NOMO-1 (cell line): ENCODE measurements at regions not wholly inside any gene's neighbourhood (a gene's known extent, or its start where the extent isn't known, plus 50 kb on each side); places are given as distances from the start of the nearest gene placed in this dataset.
"Not testable (repeated sequence)": the region's sequence is repeated elsewhere in the genome, so short reads cannot be mapped to it uniquely, and the experiment has no call there.

Experiments
- DNase-seq, 2 experiments: peaks; one replicate each; lab custom pipeline; 2025; ENCODE audit not compliant: unreplicated experiment in 2 of 2; lab: John Stamatoyannopoulos, UW

- DNase-seq, result no peak
These were observed 359.3 kb upstream of the EPHA4 start for GRCh38 chr2:221931251-221931991.

GRCh38 chr2:221929259-221929658, 357.2 kb upstream of the EPHA4 start:
- no peak for DNase-seq

- no peak for DNase-seq
These were observed 354.2 kb upstream of the EPHA4 start for GRCh38 chr2:221926327-221926726.

DNA sequence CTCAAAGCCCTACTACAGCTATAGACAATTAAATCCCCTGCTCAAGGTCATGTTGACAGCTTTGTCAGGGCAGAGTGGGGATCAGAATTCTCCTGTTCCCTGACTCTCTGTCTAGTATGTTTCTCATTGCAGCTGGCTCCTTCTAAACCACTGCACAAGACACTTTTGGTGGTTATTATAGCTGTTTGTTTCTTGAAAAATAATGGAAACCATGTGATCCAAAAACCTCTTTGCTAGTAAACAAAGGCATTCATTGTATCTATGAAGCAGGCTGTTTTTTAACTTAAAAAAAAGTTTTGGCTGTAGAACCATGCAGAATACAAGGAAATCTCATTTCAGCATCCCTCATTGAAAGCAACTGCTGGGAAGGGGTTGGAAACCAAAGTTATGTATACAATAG, 352.5 kb upstream of the EPHA4 start:
- no peak for DNase-seq

DNA sequence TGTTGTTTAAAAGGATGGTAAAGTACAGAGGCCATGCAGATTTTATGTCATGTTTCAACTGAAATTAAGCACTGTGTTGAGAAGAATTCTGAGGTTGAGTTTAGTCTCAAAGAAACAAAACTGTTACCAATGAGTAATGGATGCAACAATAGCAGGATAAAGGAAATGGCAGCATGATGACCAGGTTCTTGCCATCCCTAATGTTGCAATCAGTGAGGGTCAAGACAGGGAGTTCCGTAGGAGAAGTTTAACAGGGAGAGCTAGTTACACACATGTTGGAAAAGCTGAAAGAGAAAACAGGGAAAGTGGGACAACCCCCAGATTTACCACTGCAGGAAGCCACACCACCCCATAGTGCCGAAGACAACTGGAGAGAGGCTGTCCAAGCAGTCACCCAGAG, 343.8 kb upstream of the EPHA4 start:
- DNase-seq, result no peak

GRCh38 chr2:221914334-221914880, 342.3 kb upstream of the EPHA4 start:
- no peak for DNase-seq

GRCh38 chr2:221911890-221912289, 339.8 kb upstream of the EPHA4 start:
- no peak for DNase-seq

DNA sequence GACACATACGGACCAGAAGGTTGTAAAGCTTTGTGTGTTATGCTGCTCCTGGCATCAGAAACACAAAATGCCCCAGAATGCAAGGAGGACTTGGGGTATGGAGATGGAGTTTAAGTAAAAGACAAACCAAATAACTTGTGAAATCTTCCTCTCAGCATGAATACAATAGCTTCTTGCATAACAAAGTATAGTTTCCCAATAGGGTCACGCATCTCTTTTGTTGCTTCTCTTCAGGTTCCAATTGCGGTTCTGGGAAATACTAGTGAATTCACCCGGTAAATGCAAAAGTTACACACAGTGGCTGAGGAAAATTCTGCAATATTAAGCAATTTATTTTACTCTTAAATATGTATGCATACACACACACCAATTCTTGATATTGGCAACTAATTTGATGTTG, 339.2 kb upstream of the EPHA4 start:
- no peak for DNase-seq

- DNase-seq, result no peak
These were observed 336.4 kb upstream of the EPHA4 start for GRCh38 chr2:221908518-221908917.

- no peak for DNase-seq
These were observed 325.6 kb upstream of the EPHA4 start for GRCh38 chr2:221897718-221898117.

DNA sequence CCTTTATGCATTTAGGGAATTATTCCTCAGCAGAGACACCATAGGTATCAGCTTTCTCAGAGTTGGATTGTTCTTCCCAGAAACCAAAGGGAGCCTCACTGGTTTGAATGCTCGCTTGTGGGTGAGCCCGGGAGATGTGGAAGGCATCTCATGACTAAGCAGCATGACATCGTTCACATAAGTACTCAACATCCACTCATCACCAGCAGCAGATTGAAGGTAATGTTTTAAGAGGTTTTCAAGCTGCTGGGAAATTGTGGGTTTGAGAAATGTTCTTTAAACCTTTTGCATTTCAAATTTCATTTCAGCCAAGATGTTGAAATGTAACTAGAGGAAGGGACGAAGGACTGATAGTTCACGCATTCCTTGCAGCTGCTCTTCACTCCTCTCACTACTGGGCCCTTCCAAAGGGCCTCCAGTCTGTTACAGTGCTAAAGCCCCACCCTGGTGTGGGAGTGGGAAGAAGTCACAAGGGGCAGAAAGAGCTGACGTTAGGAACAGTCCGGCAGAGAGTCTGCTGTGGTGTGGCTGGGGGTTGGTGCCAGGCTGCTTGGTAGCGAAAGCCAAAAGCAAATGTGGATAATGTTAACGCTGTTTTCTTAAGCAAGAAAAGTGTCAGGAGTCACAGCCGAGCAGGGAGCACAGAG, 324.5 kb upstream of the EPHA4 start:
- no peak for DNase-seq

GRCh38 chr2:221895366-221896121, 323.4 kb upstream of the EPHA4 start:
- no peak for DNase-seq

GRCh38 chr2:221893501-221893900, 321.4 kb upstream of the EPHA4 start:
- DNase-seq, result no peak

DNA sequence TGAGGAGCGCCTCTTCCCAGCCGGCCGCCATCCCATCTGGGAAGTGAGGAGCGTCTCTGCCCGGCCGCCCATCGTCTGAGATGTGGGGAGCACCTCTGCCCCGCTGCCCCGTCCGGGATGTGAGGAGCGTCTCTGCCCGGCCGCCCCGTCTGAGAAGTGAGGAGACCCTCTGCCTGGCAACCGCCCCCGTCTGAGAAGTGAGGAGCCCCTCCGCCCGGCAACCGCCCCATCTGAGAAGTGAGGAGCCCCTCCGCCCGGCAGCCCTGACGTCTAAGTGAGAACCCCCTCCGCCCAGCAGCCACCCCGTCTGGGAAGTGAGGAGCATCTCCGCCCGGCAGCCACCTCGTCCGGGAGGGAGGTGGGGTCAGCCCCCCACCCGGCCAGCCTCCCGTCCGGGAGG, 319.9 kb upstream of the EPHA4 start:
- not testable (repeated sequence) for DNase-seq

DNA sequence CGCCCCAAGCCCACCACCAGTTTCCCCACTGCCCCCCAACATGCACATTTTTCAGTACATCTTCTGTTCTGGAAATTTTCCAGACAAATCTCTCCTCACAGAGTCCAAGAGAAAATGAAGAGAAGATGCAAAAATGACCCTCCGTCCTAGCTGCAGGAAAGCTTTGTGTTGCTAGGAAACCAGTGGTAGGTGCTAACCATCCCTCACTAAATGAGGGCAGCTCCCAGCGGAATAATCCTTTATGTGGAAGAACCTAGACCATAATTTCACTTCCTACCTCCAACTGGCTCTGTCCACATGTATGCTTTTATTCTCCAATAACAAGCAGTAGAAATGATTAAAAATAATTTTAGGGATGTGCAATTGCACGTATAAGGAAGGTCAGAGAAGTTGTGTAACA, 311.9 kb upstream of the EPHA4 start:
- DNase-seq, result no peak

DNA sequence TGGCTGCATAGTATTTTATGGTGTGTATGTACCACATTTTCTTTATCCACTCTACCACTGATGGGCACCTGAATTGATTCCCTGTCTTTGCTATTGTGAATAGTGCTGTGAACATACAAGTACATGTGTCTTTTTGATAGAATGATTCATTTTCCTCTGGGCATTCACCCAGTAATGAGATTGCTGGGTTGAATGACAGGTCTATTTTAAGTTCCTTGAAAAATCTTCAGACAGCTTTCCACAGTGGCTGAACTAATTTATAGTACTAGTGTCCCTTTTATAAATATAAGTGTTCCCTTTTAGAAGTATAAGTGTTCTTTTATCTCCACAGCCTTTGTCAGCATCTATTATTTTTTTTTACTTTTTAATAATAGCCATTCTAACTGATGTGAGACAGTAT, 303.9 kb upstream of the EPHA4 start:
- DNase-seq, result no peak

DNA sequence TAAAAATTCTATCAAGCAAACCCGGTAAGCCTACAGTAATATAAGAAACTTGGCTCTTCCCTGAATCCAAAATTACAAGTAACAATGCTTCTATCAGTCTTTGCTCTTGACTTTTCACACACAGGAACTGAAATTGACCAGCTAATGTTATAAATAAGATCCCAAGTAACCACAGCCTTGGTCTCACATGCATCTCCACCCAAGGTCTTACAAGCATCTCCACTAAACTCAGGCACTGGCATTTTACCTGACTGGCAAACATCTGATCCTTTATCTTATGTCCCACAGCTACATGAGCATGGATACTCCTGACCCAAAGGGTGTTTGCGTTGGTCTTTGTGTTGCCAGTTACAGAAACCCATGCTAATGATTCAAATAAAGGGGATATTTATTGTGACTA, 302.3 kb upstream of the EPHA4 start:
- no peak for DNase-seq

GRCh38 chr2:221857719-221858118, 285.6 kb upstream of the EPHA4 start:
- no peak for DNase-seq

DNA sequence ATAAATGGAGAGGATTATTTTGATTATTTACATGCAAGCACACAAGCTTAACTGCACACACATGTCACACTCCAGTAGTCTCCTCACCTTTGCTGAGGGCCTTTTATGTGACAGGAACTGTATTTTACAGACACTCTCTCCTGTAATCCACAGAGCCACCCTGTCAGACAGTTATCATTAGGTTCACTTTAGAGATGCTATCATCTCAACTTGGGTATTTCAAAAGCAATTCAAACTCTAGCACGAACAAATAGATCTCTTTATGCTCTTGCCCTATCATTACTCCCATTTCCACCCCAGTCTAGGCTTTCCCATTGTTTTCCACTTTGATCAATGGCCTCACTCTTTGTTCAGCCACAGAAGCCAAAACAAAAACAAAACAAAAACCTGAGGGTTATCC, 281.2 kb upstream of the EPHA4 start:
- no peak for DNase-seq

DNA sequence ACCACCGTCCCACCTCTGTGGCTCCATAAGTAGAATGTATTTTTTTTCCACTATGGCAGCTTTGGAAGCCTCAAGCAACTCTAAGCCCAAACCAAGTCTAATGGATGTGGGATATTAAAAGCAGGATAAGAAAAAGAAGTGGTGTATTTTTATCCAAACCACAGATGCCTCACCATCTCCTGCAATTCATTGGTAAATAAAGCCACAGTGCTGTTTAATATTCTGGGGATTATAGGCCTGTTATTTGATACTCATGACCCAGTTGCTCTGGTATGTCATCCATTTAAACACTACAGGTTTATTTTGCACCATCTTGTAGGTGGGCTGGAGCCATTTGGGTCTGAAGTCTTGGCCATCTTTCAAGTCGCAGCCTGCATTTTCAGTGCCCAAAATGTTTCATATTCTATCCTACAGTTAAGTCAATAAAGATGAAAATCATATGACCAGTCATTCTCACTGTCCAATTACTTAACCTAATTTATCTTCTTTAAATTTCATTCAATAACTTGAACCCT, 279.5 kb upstream of the EPHA4 start:
- DNase-seq, result no peak

DNA sequence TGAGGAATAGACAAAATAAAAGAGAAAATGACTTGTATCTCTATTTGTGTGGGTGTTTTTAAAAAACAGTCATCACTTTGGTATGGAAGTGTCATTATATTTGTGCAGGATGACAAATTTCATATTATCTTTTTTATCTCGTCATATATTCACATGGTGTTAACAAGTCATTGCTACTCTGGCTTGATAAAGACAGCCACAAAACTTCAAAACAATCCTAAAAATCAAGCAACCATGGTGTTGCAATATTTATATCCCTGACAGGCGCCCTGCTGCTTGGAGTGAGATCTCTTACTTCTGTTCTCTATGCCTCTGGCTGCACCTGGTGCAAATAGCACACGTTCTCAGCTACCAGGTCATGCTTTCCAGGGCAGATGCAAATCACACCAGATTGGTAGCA, 278.0 kb upstream of the EPHA4 start:
- no peak for DNase-seq
